ENCODE measurements at regions not wholly inside any gene's neighbourhood (a gene's known extent, or its start where the extent isn't known, plus 50 kb on each side); places are given as distances from the start of the nearest gene placed in this dataset.
A peak's percentile ranks its signal among the peaks of the same experiment; 100 is the strongest.

DNA sequence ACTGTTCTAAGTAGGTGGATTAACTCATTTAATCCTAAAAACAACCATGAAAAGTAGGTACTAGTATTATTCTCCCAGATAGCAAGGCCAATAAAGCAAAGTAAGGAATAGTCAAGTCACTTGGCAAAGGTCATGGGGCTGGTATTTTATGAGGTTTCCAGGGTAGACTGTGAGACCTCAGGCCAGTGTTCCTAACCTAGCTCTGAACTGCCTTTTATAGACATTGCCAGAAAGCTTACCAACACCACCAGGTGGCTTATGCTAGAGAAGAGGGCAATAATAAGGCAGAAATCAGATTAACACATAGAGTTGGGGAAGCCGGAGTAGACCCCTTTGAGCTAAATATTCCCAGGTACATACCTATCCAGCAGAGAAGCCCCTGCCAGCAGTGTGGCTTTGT, 490.9 kb upstream of the TENM4 start:
- Histone ChIP-seq H3K9ac (ENCODE audit: low read length) (no peak overlapping the region), H3K27me3 (replicated peaks; ENCODE audit: control insufficient read depth, insufficient read depth, low read length) (no peaks in the 10 kb centered on the region), H3K4me3 (ENCODE audit: low read length) (no peak overlapping the region), H3K4me1 (ENCODE audit: control insufficient read depth, insufficient read depth, low read length) (no peaks in the 10 kb centered on the region), H3K36me3 (ENCODE audit: control insufficient read depth, insufficient read depth, low read length, severe bottlenecking) (no peaks in the 10 kb centered on the region), H3K9me3 (ENCODE audit: control insufficient read depth, low read length) (no peaks in the 10 kb centered on the region)
- DNase-seq (ENCODE audit: low read depth): no peak

DNA sequence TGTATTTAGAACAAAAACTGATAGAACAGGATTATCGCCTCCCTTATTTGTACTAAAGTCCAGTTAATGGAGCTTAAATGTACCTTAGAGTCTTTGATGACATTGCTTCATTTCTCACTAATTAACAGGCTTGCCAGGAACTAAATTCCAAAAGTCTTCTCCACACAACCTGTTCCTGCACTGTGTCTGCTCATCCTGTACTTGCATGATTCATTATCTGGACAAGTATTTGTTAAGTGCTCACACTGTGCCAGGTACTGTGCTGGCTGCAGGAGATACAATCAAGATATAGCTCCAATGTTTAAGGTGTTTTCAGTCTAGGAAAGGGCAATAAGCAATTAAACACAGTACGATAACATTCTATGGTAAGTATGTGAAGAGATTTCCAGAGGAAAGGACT, 485.9 kb upstream of the TENM4 start:
- H3K27me3 ChIP-seq (replicated peaks; ENCODE audit: control insufficient read depth, insufficient read depth, low read length): no peaks in the 10 kb centered on the region
- H3K4me3 ChIP-seq (ENCODE audit: low read length): no peak overlapping the region
- H3K9me3 ChIP-seq (ENCODE audit: control insufficient read depth, low read length): no peaks in the 10 kb centered on the region
- no peaks in the 10 kb centered on the region for H3K4me1 ChIP-seq (ENCODE audit: control insufficient read depth, insufficient read depth, low read length)
- H3K36me3 ChIP-seq (ENCODE audit: control insufficient read depth, insufficient read depth, low read length, severe bottlenecking): no peaks in the 10 kb centered on the region
- no peak overlapping the region for H3K9ac ChIP-seq (ENCODE audit: low read length)
- no peak for DNase-seq (ENCODE audit: low read depth)

DNA sequence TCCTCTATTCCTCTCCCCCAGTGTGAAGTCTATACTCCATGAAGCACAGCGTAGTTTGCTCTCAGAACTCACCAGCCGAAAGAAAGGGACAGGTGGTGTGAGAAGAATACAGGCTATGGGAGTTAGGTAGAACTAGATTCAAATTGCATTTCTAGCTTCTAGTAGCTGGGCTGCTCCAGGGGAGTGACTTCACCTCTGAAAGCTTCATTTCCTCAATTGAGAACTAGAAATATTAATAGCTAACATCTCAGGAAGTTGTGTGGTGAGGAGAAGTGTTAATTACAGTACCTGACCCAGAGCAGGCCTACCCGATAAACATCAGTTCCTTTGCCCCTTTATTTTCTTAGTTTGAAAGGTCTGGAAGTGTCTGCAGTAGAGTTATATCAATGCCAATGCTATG, 484.7 kb upstream of the TENM4 start:
- no peak for DNase-seq (ENCODE audit: low read depth)
- no peaks in the 10 kb centered on the region for H3K4me1 ChIP-seq (ENCODE audit: control insufficient read depth, insufficient read depth, low read length)
- no peak overlapping the region for H3K4me3 ChIP-seq (ENCODE audit: low read length)
- no peaks in the 10 kb centered on the region for H3K9me3 ChIP-seq (ENCODE audit: control insufficient read depth, low read length)
- H3K9ac ChIP-seq (ENCODE audit: low read length): no peak overlapping the region
- H3K27me3 ChIP-seq (replicated peaks; ENCODE audit: control insufficient read depth, insufficient read depth, low read length): no peaks in the 10 kb centered on the region
- no peaks in the 10 kb centered on the region for H3K36me3 ChIP-seq (ENCODE audit: control insufficient read depth, insufficient read depth, low read length, severe bottlenecking)

DNA sequence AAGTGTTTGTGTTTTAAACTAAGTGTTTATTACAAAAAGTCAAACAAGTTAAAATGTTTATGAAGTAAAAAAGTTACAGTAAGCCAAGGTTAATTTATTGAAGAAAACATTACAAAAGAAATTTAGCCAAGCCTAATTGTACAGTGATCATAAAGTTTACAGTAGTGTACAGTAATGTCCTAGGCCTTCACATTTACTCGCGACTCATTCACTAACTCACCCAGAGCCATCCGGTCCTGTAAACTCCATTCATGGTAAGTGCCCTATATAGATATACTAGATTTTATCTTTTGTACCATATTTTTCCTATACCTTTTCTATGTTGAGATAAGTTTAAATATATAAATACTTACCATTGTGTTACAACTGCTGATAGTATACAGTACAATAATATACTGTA, 481.8 kb upstream of the TENM4 start:
- Histone ChIP-seq H3K9me3 (ENCODE audit: control insufficient read depth, low read length) (no peaks in the 10 kb centered on the region), H3K4me1 (ENCODE audit: control insufficient read depth, insufficient read depth, low read length) (no peaks in the 10 kb centered on the region), H3K36me3 (ENCODE audit: control insufficient read depth, insufficient read depth, low read length, severe bottlenecking) (no peaks in the 10 kb centered on the region), H3K4me3 (ENCODE audit: low read length) (no peak overlapping the region), H3K9ac (ENCODE audit: low read length) (no peak overlapping the region), H3K27me3 (replicated peaks; ENCODE audit: control insufficient read depth, insufficient read depth, low read length) (no peaks in the 10 kb centered on the region)
- no peak for DNase-seq (ENCODE audit: low read depth)

DNA sequence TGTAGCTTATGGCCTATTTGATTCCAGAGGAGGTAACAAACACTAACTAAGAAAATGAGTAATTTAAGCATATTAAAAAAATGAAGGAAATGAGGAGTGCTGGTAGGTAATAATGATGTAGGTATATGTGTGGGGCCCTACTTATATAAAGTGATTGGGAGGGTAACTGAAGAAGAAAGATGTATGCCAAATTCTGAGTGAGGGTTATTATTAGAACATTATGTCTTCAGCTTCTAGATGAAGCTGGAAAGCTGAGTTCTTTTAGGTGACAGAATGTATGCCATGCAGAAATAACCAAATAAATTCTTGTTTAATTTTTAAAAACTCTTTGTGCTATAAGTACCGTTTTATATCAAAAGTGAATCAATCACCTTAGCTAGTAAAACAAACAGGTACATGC, 479.6 kb upstream of the TENM4 start:
- no peaks in the 10 kb centered on the region for H3K4me1 ChIP-seq (ENCODE audit: control insufficient read depth, insufficient read depth, low read length)
- H3K27me3 ChIP-seq (replicated peaks; ENCODE audit: control insufficient read depth, insufficient read depth, low read length): no peaks in the 10 kb centered on the region
- H3K36me3 ChIP-seq (ENCODE audit: control insufficient read depth, insufficient read depth, low read length, severe bottlenecking): no peaks in the 10 kb centered on the region
- no peak overlapping the region for H3K9ac ChIP-seq (ENCODE audit: low read length)
- DNase-seq (ENCODE audit: low read depth): no peak
- H3K9me3 ChIP-seq (ENCODE audit: control insufficient read depth, low read length): no peaks in the 10 kb centered on the region
- no peak overlapping the region for H3K4me3 ChIP-seq (ENCODE audit: low read length)

DNA sequence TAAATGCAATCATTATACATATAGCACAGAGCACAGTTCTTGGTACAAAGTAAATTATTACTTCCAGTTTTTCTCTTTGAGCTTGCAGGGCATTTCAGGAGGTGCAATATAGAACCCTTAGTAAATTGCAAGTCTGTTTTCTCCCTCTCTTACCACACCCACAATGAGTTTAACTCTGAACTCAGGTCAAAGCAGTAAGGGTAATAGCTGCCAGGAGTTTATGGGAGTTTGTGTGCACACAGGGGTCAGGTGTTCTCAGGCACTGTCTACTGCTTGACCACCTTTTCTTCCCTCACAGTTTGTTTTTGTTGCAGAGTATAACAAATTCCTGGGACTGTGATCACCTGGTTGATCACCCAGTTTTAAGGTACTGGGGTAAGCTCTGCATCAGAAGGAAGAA, 478.5 kb upstream of the TENM4 start:
- Histone ChIP-seq H3K9ac (ENCODE audit: low read length) (no peak overlapping the region), H3K4me3 (ENCODE audit: low read length) (no peak overlapping the region), H3K4me1 (ENCODE audit: control insufficient read depth, insufficient read depth, low read length) (no peaks in the 10 kb centered on the region), H3K27me3 (replicated peaks; ENCODE audit: control insufficient read depth, insufficient read depth, low read length) (no peaks in the 10 kb centered on the region), H3K9me3 (ENCODE audit: control insufficient read depth, low read length) (no peaks in the 10 kb centered on the region), H3K36me3 (ENCODE audit: control insufficient read depth, insufficient read depth, low read length, severe bottlenecking) (no peaks in the 10 kb centered on the region)
- DNase-seq (ENCODE audit: low read depth): no peak

DNA sequence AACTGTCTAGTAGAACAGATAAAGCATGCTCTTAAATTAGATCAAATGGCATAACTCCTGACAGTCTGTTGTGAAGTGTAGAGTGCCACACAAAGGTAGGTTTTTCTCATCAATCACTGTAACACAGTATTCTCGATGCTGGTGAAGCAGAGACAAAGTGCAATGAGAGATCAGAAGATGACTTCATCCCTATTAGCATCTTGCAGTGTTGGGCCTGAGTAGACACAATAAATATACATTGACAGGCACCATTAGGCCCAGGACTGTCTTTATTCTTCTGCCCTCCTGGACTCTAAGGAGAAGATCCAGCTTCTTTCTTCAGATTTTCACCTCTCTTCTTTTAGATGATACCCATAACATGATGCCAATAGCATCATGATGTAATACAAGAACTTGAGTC, 478.0 kb upstream of the TENM4 start:
- Histone ChIP-seq H3K36me3 (ENCODE audit: control insufficient read depth, insufficient read depth, low read length, severe bottlenecking) (no peaks in the 10 kb centered on the region), H3K9me3 (ENCODE audit: control insufficient read depth, low read length) (no peaks in the 10 kb centered on the region), H3K9ac (ENCODE audit: low read length) (no peak overlapping the region), H3K27me3 (replicated peaks; ENCODE audit: control insufficient read depth, insufficient read depth, low read length) (no peaks in the 10 kb centered on the region), H3K4me3 (ENCODE audit: low read length) (no peak overlapping the region), H3K4me1 (ENCODE audit: control insufficient read depth, insufficient read depth, low read length) (no peaks in the 10 kb centered on the region)
- DNase-seq (ENCODE audit: low read depth): no peak

DNA sequence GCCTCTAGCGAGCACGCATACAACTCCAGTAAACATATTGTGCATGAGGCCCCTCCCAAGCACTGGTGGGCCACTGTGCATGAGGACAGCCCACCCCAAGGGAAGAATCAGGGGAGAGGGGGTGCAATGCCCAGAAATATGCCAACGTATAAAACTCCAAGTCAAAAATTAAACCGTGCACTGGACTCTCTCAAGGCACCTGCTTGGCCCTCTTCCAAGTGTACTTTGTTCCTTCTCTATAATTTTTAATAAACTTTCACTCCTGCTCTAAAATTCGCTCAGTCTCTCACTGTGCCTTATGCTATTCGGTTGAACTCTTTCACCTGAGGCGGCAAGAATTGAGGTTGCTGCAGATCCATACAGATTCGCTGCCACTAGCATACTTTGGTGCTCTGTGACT, 465.3 kb upstream of the TENM4 start:
- Histone ChIP-seq H3K9me3 (ENCODE audit: control insufficient read depth, low read length) (peaks cover 7% of the 10 kb centered on the region), H3K9ac (ENCODE audit: low read length) (no peak overlapping the region), H3K36me3 (ENCODE audit: control insufficient read depth, insufficient read depth, low read length, severe bottlenecking) (no peaks in the 10 kb centered on the region), H3K4me3 (ENCODE audit: low read length) (no peak overlapping the region), H3K4me1 (ENCODE audit: control insufficient read depth, insufficient read depth, low read length) (no peaks in the 10 kb centered on the region), H3K27me3 (replicated peaks; ENCODE audit: control insufficient read depth, insufficient read depth, low read length) (no peaks in the 10 kb centered on the region)
- no peak for DNase-seq (ENCODE audit: low read depth)

DNA sequence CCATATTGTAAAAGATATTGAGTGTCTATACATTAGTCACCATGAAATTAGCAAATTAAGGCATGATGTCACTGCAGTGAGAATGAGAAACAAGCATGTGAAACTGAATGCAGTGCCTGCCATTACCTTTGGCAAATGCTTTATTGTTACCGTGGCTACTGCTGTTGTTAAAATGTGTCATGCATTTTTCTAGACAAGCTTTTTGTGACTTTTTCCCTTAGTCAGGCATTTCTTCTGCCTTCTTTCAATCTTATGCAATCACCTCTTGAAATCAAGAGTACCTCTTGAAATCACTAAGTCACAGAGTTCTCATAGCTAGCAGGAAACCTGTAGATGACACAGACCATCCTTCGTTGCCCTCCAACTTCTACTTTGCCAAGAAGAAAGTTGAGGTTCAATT, 461.7 kb upstream of the TENM4 start:
- no peaks in the 10 kb centered on the region for H3K36me3 ChIP-seq (ENCODE audit: control insufficient read depth, insufficient read depth, low read length, severe bottlenecking)
- H3K4me1 ChIP-seq (ENCODE audit: control insufficient read depth, insufficient read depth, low read length): no peaks in the 10 kb centered on the region
- peak; percentile 44 for DNase-seq (ENCODE audit: low read depth)
- H3K4me3 ChIP-seq (ENCODE audit: low read length): no peak overlapping the region
- no peaks in the 10 kb centered on the region for H3K27me3 ChIP-seq (replicated peaks; ENCODE audit: control insufficient read depth, insufficient read depth, low read length)
- H3K9me3 ChIP-seq (ENCODE audit: control insufficient read depth, low read length): no peaks in the 10 kb centered on the region
- H3K9ac ChIP-seq (ENCODE audit: low read length): no peak overlapping the region

DNA sequence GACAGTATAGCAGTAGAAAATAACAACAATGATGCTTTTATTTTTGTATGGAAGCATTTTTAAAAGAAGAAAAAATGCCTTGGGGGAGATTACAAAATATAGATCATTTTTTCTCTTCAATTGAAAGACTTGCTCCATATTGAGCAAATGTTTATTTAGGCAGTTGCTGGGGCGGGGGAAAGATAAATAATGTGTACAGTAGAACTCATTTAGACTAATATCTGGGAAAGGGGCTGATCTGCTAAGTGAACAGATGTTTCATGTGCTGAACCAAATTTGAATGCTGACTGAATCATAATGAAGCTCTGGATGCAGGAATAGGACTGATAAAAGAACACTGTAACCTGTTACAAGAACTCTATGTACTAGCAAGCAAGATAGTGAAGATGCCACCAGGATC, 457.1 kb upstream of the TENM4 start:
- Histone ChIP-seq H3K4me1 (ENCODE audit: control insufficient read depth, insufficient read depth, low read length) (peaks cover 2% of the 10 kb centered on the region), H3K4me3 (ENCODE audit: low read length) (no peak overlapping the region), H3K27me3 (replicated peaks; ENCODE audit: control insufficient read depth, insufficient read depth, low read length) (no peaks in the 10 kb centered on the region), H3K36me3 (ENCODE audit: control insufficient read depth, insufficient read depth, low read length, severe bottlenecking) (no peaks in the 10 kb centered on the region), H3K9ac (ENCODE audit: low read length) (no peak overlapping the region), H3K9me3 (ENCODE audit: control insufficient read depth, low read length) (no peaks in the 10 kb centered on the region)
- DNase-seq (ENCODE audit: low read depth): no peak

DNA sequence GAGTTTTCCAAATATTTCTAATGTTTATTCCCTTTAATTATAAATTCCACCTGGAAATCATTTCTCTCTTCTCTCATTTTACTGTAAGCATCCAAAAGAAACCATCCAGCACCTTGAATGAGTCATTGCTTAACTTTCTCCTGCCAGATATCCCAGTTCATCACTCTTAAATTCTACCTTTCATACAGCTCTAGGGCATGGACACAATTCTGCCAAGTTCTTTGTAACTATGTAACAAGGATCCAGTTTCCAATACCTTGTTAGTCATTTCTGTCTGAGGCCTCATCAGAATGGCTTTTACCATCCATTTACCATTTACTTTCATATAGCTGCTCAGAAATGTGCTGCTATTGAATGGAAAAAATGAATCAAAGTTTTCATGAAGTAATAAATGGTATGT, 455.4 kb upstream of the TENM4 start:
- peaks cover 2% of the 10 kb centered on the region for H3K4me1 ChIP-seq (ENCODE audit: control insufficient read depth, insufficient read depth, low read length)

DNA sequence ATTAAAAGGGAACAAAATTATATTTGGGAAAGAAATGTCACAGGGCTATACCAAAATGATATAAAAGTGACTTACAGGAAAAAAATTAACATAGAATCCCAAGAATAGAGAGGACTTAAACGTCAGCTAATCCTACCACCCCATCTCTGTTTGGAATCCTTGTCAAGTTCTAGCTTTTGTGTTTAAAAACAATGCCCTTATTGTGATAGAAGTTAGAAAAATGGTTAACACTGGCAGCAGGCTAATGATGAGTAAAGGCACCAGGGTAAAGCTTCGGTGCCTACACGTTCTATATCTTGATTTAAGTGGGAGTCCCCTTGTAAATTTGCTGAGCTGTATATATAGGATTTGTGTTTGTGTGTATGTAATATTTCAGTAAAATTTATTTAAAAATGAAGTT, 453.3 kb upstream of the TENM4 start:
- Histone ChIP-seq H3K9me3 (ENCODE audit: control insufficient read depth, low read length) (no peaks in the 10 kb centered on the region), H3K36me3 (ENCODE audit: control insufficient read depth, insufficient read depth, low read length, severe bottlenecking) (no peaks in the 10 kb centered on the region)
- no peak for DNase-seq (ENCODE audit: low read depth)

More for the DNA sequence above, 455.4 kb upstream of the TENM4 start:
- H3K9me3 ChIP-seq (ENCODE audit: control insufficient read depth, low read length): no peaks in the 10 kb centered on the region
- no peaks in the 10 kb centered on the region for H3K27me3 ChIP-seq (replicated peaks; ENCODE audit: control insufficient read depth, insufficient read depth, low read length)
- DNase-seq (ENCODE audit: low read depth): no peak
- H3K9ac ChIP-seq (ENCODE audit: low read length): no peak overlapping the region
- no peaks in the 10 kb centered on the region for H3K36me3 ChIP-seq (ENCODE audit: control insufficient read depth, insufficient read depth, low read length, severe bottlenecking)
- H3K4me3 ChIP-seq (ENCODE audit: low read length): no peak overlapping the region

More for the DNA sequence above, 453.3 kb upstream of the TENM4 start:
- H3K4me1 ChIP-seq (ENCODE audit: control insufficient read depth, insufficient read depth, low read length): peaks cover 2% of the 10 kb centered on the region
- H3K4me3 ChIP-seq (ENCODE audit: low read length): no peak overlapping the region
- H3K9ac ChIP-seq (ENCODE audit: low read length): no peak overlapping the region
- no peaks in the 10 kb centered on the region for H3K27me3 ChIP-seq (replicated peaks; ENCODE audit: control insufficient read depth, insufficient read depth, low read length)

Measured in adipocyte (in vitro differentiated cells).